A549 (cell line): ENCODE measurements at regions not wholly inside any gene's neighbourhood (a gene's known extent, or its start where the extent isn't known, plus 50 kb on each side); places are given as distances from the start of the nearest gene placed in this dataset.

Experiments
- ATAC-seq, 2 experiments: fragments of 200-7000 bp in 1 of 2; fragments of >200 bp in 1 of 2; cut with Nextera tagmentation in 1 of 2; cut with Tn5 transposase in 1 of 2; 3 replicates each; pipeline versions ENCODE4 v1.8.0 to v1.9.1; 2018 to 2020; ENCODE audit warnings: mild to moderate bottlenecking in 1 of 2, moderate library complexity in 1 of 2
- CTCF ChIA-PET: fragments of 300-600 bp; sonication (Branson Sonifier 250); formaldehyde crosslinking; extraction: SDS; loops from one replicate; lab custom pipeline; 2021; ENCODE audit warnings: antibody characterized with exemption, inconsistent platforms; lab: Yijun Ruan, JAX
- POLR2A ChIA-PET: fragments of 350-600 bp; formaldehyde crosslinking; extraction: SDS; loops from one replicate; lab custom pipeline; 2021; ENCODE audit warnings: antibody characterized with exemption, inconsistent platforms; lab: Yijun Ruan, JAX
- DNase-seq, 2 experiments: peaks; one replicate each; pipeline versions ENCODE4 v3.0.0 to v3.0.0-alpha.2; 2011 to 2016; ENCODE audit warnings: low read depth in 1 of 2, low spot score in 1 of 2
- FAIRE-seq: peaks from 2 replicates; lab custom pipeline; 2011; peaks lifted over from hg19 to GRCh38; lab: Jason Lieb, UNC
- H3K27ac ChIP-seq, 2 experiments: fragments of >200 bp; sonication (Bioruptor Twin); formaldehyde crosslinking; 3 replicates each; pipeline ENCODE4 v1.5.1; 2016 to 2017
- H3K4me1 ChIP-seq: fragments of >200 bp; sonication (Bioruptor Twin); formaldehyde crosslinking; 3 replicates; pipeline ENCODE4 v1.6.1; 2016
- H3K4me2 ChIP-seq: fragments of >200 bp; sonication (Bioruptor Twin); formaldehyde crosslinking; 3 replicates; pipeline ENCODE4 v1.6.1; 2016
- H3K4me3 ChIP-seq: fragments of >200 bp; sonication (Bioruptor Twin); formaldehyde crosslinking; 3 replicates; pipeline ENCODE4 v1.5.1; 2016
- H3K9me3 ChIP-seq: fragments of >200 bp; sonication (Bioruptor Twin); formaldehyde crosslinking; 3 replicates; pipeline ENCODE4 v1.6.1; 2016
- ATOH8 ChIP-seq: fragments of 250-450 bp; sonication (Bioruptor Pico); IDR thresholded peaks from 2 replicates; pipeline ENCODE4 v1.5.0; 2020; ENCODE audit warnings: low read depth, mild to moderate bottlenecking, moderate library complexity
- BCL3 ChIP-seq: fragments of >200 bp; sonication (Bioruptor Twin); formaldehyde crosslinking; IDR thresholded peaks from 3 replicates; pipeline ENCODE4 v1.6.1; 2016
- BHLHE40 ChIP-seq: IDR thresholded peaks from 2 replicates; pipeline ENCODE4 v1.6.1; 2012; ENCODE audit warnings: low read depth, low read length, inconsistent platforms
- CBX8 ChIP-seq: fragments of 200-600 bp; sonication (generic); IDR thresholded peaks from 2 replicates; pipeline ENCODE4 v1.6.1; 2016
- EHMT2 ChIP-seq: fragments of 200-600 bp; sonication (generic); IDR thresholded peaks from 2 replicates; pipeline ENCODE4 v1.6.1; 2016; ENCODE audit warnings: antibody characterized with exemption, low read depth, mild to moderate bottlenecking, moderate library complexity
- ELK1 ChIP-seq: fragments of 150-350 bp; IDR thresholded peaks from 2 replicates; pipeline ENCODE4 v1.6.1; 2014; ENCODE audit warnings: low read depth, mild to moderate bottlenecking, low read length
- HMGXB4 ChIP-seq: fragments of 250-450 bp; sonication (Bioruptor Pico); IDR thresholded peaks from 2 replicates; pipeline ENCODE4 v1.5.0; 2021; ENCODE audit warnings: mild to moderate bottlenecking, moderate library complexity, borderline replicate concordance
- JUN ChIP-seq, 2 experiments: fragments of >200 bp; sonication (Bioruptor Twin); formaldehyde crosslinking; IDR thresholded peaks; 2 replicates in 1 of 2; 3 replicates in 1 of 2; pipeline ENCODE4 v1.6.1; 2016 to 2017
- KDM5A ChIP-seq: fragments of 200-600 bp; sonication (generic); IDR thresholded peaks from 2 replicates; pipeline ENCODE4 v1.6.1; 2016; ENCODE audit warnings: antibody characterized with exemption, mild to moderate bottlenecking
- MYC ChIP-seq: IDR thresholded peaks from 2 replicates; pipeline ENCODE4 v1.6.1; 2012; ENCODE audit warnings: mild to moderate bottlenecking, inconsistent platforms, low read length, improper control_type of control experiment, borderline replicate concordance
- NFE2L2 ChIP-seq: fragments of 150-350 bp; conservative IDR thresholded peaks from 2 replicates; pipeline ENCODE4 v1.6.1; 2014; ENCODE audit warnings: low read length
- RARB ChIP-seq: fragments of 250-450 bp; sonication (Bioruptor Pico); IDR thresholded peaks from 2 replicates; pipeline ENCODE4 v1.8.0; 2021; ENCODE audit warnings: mild to moderate bottlenecking, moderate library complexity
- REST ChIP-seq: fragments of 200-600 bp; sonication (generic); IDR thresholded peaks from 2 replicates; pipeline ENCODE4 v1.6.1; 2016; ENCODE audit warnings: antibody characterized with exemption, mild to moderate bottlenecking, moderate library complexity
- RFX5 ChIP-seq: fragments of 450-650 bp; IDR thresholded peaks from 2 replicates; pipeline ENCODE4 v1.7.1; 2014; ENCODE audit warnings: antibody characterized with exemption, mild to moderate bottlenecking, moderate library complexity
- SMC3 ChIP-seq: fragments of >200 bp; sonication (Bioruptor Twin); formaldehyde crosslinking; IDR thresholded peaks from 3 replicates; pipeline ENCODE4 v1.6.1; 2018; ENCODE audit warnings: inconsistent platforms
- TFCP2L1 ChIP-seq: fragments of 250-450 bp; sonication (Bioruptor Pico); IDR thresholded peaks from 2 replicates; pipeline ENCODE4 v1.5.0; 2021; ENCODE audit warnings: mild to moderate bottlenecking
- TP53 ChIP-seq: fragments of 250-450 bp; sonication (Bioruptor Pico); IDR thresholded peaks from 2 replicates; pipeline ENCODE4 v1.5.0; 2021; ENCODE audit warnings: mild to moderate bottlenecking, moderate library complexity
- USF2 ChIP-seq: fragments of 450-650 bp; IDR thresholded peaks from 2 replicates; pipeline ENCODE4 v1.6.1; 2014; ENCODE audit warnings: antibody characterized with exemption
- ZC3H11A ChIP-seq: fragments of 450-650 bp; IDR thresholded peaks from 2 replicates; pipeline ENCODE4 v1.6.1; 2014; ENCODE audit warnings: antibody characterized with exemption, mild to moderate bottlenecking
- WGBS: methylation state at CpG from one replicate; pipeline ENCODE4 v1.1.6; 2017; ENCODE audit errors: missing lambda C conversion rate; 5-methylcytosine and 5-hydroxymethylcytosine counted together

GRCh38 chr2:66872081-66872985 is 437.4 kb downstream of the MEIS1 start:
- TF ChIP-seq ZC3H11A (no peak), USF2 (no peak), TFCP2L1 (CRISPR knock-in tag) (no peak), TP53 (CRISPR knock-in tag) (no peak), ELK1 (no peak), RARB (no peak), BHLHE40 (no peak), CBX8 (no peak), JUN (IDR thresholded peaks at IDR 0.05) (no peak), RFX5 (no peak), BCL3 (no peak), KDM5A (no peak), EHMT2 (no peak), ATOH8 (no peak), MYC (no peak), REST (no peak), NFE2L2 (no peak), SMC3 (no peak), HMGXB4 (no peak)
- FAIRE-seq (no peak), ATAC-seq (no peak), DNase-seq (no peak)
- peak overlapping the region; percentile 16; the same call in 2 of the 3 replicates for H3K4me2 ChIP-seq
- no peaks in the 10 kb centered on the region for H3K9me3 ChIP-seq
- H3K27ac ChIP-seq = no peak overlapping the region
- ChIA-PET POLR2A (no interaction called here), CTCF (interaction anchor here (1.2 kb wide), 1 partner anchor 10 kb away, joined by 3 read pairs; no protein-coding TSS in a partner anchor)
- no peak overlapping the region for H3K4me3 ChIP-seq
- H3K4me1 ChIP-seq = no peaks in the 10 kb centered on the region
- 11% methylated on average over 8 of the region's 8 CpGs for WGBS
